ENCODE measurements at regions not wholly inside any gene's neighbourhood (a gene's known extent, or its start where the extent isn't known, plus 50 kb on each side); places are given as distances from the start of the nearest gene placed in this dataset.

DNA sequence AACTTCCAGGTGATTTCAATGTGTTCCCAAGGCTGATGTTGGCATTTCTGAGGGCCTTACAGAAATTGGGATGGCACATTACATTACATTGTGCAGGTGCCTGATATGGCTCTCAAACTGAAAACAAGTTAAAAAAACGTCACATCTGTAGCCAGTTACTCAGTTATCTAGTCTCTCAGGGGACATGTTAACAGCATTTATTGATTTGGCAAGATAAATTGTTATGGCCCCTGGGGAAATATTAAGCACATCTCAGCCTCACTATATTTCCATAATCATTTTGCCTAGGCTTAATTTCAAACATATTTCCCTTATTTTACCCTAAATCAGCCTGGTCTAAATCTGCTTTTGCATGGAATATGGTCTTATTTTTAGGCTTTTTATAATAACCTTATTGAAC, 290.0 kb downstream of the IL15 start:
- DNase-seq = no peak

GRCh38 chr4:141932490-141932889, 296.1 kb downstream of the IL15 start:
- DNase-seq = no peak

DNA sequence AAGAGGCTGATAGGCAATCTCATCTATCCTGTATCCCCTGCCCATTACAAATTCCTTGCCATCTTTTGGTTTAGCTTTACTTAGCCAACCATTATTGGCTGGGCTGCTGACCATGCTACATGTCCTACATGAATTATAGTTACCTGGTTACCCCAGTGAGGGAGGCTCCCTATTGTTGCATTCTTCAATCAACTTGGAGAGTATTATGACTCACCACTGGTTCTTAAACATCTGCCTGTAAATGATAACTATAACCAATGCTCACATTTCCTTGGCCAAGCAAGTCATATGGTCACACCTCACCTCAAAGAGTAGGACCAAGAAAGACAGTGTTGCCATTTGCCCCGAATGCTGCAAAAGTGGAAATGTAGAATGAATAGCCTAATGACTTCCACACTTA, 297.6 kb downstream of the IL15 start:
- DNase-seq = no peak

DNA sequence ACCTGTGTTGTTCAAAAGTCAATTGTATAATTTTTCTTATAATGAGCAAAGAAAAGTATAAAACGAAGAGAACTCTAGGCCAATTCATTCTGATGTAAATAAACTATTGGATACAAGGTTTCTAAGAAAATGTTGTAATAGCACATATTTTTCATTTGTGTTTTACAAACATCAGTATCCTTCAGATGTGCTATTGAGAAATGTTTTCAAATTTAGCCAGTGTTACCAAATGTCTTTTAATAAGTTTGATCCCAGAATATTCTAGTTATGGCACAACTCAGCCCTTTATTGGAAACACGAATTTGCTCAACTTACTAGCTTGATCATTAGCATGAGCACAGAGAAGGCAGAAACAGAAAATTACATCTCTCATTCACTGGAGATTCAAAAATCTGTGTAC, 319.3 kb downstream of the IL15 start:
- DNase-seq = no peak

DNA sequence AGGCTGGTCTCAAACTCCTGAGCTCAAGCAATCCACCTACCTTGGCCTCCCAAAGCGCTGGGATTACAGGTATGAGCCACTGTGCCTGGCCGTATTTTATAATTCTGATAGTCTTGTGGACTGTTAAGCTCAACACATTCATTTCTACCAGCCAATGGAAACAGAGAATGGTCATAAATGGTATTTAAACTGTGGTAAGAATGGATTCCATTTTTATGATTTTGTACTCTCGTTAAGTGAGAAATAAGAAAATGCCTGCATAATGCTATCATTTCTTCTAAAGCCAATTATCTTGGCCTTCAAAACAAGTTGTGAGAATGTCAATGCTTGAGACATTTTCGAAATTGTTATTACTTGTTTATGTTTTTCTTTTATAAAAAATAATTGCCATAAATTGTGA, 321.0 kb downstream of the IL15 start:
- no peak for DNase-seq

GRCh38 chr4:141962486-141962885, 326.1 kb downstream of the IL15 start:
- DNase-seq = no peak

- DNase-seq = peak; percentile 14
These were observed 335.5 kb downstream of the IL15 start for GRCh38 chr4:141971869-141972268.

- DNase-seq = no peak
These were observed 336.6 kb downstream of the IL15 start for GRCh38 chr4:141972950-141973349.
